Stimulated activated naive CD8-positive, alpha-beta T cell treated with anti-CD3 and anti-CD28 coated beads, Interleukin-15, amount 100 ng/mL, for 72 hours (primary cell): ENCODE measurements at regions not wholly inside any gene's neighbourhood (a gene's known extent, or its start where the extent isn't known, plus 50 kb on each side); places are given as distances from the start of the nearest gene placed in this dataset.
"Not testable (repeated sequence)": the region's sequence is repeated elsewhere in the genome, so short reads cannot be mapped to it uniquely, and the experiment has no call there.

ENCODE experiments used
- ATAC-seq: fragments of 150-1000 bp; cut with Tn5 transposase; 2 replicates; pipeline ENCODE4 v1.10.0; 2021; ENCODE audit warnings: mild to moderate bottlenecking, moderate library complexity
- DNase-seq, 2 donors: peaks; one replicate each; pipeline ENCODE4 v3.0.0; 2021 to 2022
- H3K27ac Mint-ChIP-seq, 2 donors: one replicate each; pipeline ENCODE4 v1.8.0; 2022; ENCODE audit warnings: mild to moderate bottlenecking in 2 of 2, mixed read lengths in 2 of 2, moderate library complexity in 2 of 2
- H3K27me3 Mint-ChIP-seq: one replicate; pipeline ENCODE4 v1.8.0; 2022; ENCODE audit warnings: mixed read lengths
- H3K4me1 Mint-ChIP-seq: one replicate; pipeline ENCODE4 v1.8.0; 2022; ENCODE audit warnings: mild to moderate bottlenecking, mixed read lengths
- H3K4me3 Mint-ChIP-seq, 2 donors: one replicate each; pipeline ENCODE4 v1.8.0; 2022; ENCODE audit warnings: mild to moderate bottlenecking in 2 of 2, mixed read lengths in 2 of 2, moderate library complexity in 1 of 2
- H3K9me3 Mint-ChIP-seq, 2 donors: one replicate each; pipeline ENCODE4 v1.8.0; 2022; ENCODE audit warnings: mixed read lengths in 2 of 2

DNA sequence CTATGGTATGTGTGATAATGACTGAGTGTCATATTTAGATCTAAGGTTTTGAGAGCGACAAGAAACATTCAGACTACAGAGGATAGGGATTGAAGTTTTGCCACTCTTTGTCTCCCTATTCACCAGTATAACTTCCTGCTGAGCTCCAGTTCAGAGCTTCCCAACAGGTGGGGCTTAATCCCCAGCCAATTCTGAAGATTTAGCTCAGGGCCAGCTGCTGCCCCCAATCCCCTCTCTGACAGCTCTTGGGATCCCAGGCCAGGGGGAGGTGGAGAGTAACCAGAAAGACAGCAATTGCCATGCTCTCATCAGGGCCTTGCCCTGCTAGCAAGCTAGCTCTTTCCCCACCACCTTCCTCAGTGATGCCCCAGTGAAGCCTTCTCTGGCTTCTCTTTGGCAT lies 57.8 kb downstream of the TRIL start:
- H3K27me3 Mint-ChIP-seq: peaks cover 23% of the 10 kb centered on the region
- no peak overlapping the region for H3K27ac Mint-ChIP-seq
- H3K9me3 Mint-ChIP-seq: no peaks in the 10 kb centered on the region
- no peak overlapping the region for H3K4me3 Mint-ChIP-seq
- ATAC-seq: no peak
- H3K4me1 Mint-ChIP-seq: no peaks in the 10 kb centered on the region
- no peak for DNase-seq

DNA sequence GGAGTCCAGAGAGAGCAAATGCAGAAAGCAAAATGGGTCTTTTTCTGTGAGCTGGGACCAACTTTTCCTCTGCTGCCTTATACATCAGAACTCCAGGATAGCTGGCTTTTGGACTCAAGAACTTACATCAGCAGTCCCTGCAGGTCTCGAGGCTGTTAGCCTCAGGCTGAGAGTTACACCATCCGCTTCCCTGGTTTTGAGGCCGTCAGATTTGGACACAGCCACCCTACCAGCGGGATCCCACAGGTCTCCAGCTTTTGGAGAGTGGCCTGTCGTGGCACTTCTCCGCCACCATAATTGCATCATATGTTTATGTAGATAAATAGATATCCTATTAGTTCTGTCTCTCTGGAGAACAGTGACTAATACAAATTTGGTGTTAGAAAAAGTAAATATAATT lies 64.2 kb downstream of the TRIL start:
- ATAC-seq (no peak), DNase-seq (no peak)
- Mint-ChIP-seq H3K27me3 (peaks cover 25% of the 10 kb centered on the region), H3K9me3 (no peaks in the 10 kb centered on the region), H3K27ac (no peak overlapping the region), H3K4me3 (no peak overlapping the region), H3K4me1 (no peaks in the 10 kb centered on the region)

DNA sequence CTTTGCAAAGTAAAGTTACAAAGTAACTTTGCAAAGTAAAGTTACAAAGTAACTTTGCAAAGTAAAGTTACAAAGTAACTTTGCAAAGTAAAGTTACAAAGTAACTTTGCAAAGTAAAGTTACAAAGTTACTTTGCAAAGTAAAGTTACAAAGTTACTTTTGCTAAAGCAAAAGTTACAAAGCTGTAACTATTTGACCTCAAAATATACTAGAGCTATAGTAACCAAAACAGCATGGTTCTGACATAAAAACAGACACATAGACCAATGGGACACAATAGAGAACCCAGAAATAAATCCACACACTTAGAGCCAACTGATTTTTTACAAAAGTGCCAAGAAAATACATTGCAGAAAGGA lies 66.3 kb downstream of the TRIL start:
- H3K9me3 Mint-ChIP-seq, H3K27ac Mint-ChIP-seq, ATAC-seq, DNase-seq, H3K4me1 Mint-ChIP-seq, H3K4me3 Mint-ChIP-seq: not testable (repeated sequence)
- H3K27me3 Mint-ChIP-seq: peaks cover 33% of the 10 kb centered on the region

DNA sequence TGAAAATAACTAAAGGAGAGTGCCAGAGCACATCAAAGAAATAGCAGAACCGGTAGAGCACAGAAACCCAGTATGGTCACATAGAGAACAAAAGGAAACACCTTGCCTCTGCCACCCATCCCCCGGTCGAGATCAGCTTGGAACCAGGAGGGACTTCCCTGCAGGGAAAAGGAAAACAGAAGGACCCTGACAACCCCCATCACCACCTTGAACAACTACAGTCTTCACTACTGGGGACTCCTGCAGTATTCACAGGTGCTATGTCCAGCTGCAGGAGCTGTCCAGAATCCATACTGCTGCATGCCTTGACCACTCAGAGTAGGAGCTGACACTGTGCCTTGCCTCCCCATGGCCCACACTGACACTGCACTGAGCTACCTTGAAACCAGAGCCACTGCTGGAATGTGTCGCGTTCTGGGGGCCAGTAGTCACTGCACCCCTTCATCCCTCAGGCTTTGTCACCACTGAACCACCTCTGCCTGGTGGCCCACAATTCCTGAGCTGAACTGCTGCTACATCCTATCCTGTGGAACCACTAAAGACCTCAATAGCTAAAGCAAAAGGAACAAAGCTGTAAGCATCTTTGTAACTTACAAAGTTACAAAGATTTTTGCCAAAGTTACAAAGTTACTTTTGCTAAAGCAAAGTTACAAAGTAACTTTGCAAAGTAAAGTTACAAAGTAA lies 66.8 kb downstream of the TRIL start:
- H3K9me3 Mint-ChIP-seq: no peaks in the 10 kb centered on the region
- no peak overlapping the region for H3K4me3 Mint-ChIP-seq
- H3K27ac Mint-ChIP-seq: no peak overlapping the region
- H3K4me1 Mint-ChIP-seq: no peaks in the 10 kb centered on the region
- DNase-seq (no peak), ATAC-seq (no peak)
- peaks cover 33% of the 10 kb centered on the region for H3K27me3 Mint-ChIP-seq

DNA sequence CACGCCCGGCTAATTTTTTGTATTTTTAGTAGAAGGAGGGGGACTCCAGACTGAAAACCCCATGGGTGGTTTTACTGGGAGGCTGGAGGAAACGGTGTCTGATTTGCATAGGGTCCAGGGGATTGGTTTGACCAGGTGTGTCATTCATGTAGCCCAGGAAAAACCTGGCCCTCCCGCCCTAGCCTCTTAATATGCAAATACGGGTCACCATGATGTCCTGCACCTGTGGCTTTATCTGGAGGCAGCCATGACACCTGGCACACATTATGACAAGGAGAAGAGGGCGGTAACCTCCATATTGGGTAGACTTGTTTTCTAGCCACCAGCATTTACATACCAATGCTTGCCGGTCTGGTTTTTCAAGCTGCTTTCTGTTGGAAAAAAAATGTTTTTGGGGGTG lies 68.0 kb downstream of the TRIL start:
- ATAC-seq: no peak
- H3K4me3 Mint-ChIP-seq: no peak overlapping the region

DNA sequence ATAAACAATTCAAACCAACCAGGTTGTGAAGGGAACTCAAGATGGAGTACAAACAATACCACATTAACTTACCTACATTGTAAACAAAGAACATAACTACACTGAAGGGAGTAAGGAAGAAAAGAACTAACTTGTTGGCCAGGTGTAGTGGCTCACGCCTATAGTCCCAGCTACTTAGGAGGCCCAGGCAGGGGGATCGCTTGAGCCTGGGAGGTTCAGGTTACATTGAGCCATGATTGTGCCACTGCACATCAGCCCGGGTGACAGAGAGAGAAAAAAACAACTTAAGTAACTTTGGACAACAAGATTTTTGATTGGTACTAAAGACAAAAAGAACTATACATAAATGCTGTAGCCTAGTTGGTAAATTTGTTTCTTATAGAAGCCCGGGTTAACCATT lies 68.8 kb downstream of the TRIL start:
- H3K4me3 Mint-ChIP-seq: no peak overlapping the region
- ATAC-seq (no peak), DNase-seq (no peak)
- no peak overlapping the region for H3K27ac Mint-ChIP-seq
- H3K27me3 Mint-ChIP-seq: peaks cover 26% of the 10 kb centered on the region
- H3K9me3 Mint-ChIP-seq: no peaks in the 10 kb centered on the region
- no peaks in the 10 kb centered on the region for H3K4me1 Mint-ChIP-seq

More for the DNA sequence above, 68.0 kb downstream of the TRIL start:
- Mint-ChIP-seq H3K27ac (no peak overlapping the region), H3K27me3 (peaks cover 26% of the 10 kb centered on the region), H3K9me3 (no peaks in the 10 kb centered on the region), H3K4me1 (no peaks in the 10 kb centered on the region)
- DNase-seq: no peak

DNA sequence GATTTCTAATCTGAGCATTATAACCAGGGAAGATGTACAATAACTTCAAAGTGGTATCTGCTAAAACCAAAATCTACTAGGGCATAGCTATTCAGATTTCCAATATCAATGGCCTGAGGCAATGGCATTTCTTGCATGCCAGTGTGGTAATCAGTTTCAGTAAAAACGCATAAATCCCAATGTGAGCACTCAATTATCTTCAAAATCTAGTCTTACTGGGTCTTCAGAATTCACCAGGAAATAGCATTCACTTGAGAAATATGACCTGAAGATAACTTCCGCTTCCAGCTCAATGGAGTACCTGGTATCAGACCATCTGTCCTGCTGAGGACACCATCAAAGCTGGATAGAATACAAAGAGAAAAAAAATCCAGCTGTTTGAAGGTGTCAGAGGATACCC lies 72.4 kb downstream of the TRIL start:
- no peak overlapping the region for H3K27ac Mint-ChIP-seq
- H3K4me3 Mint-ChIP-seq: no peak overlapping the region
- H3K27me3 Mint-ChIP-seq: peaks cover 19% of the 10 kb centered on the region
- no peaks in the 10 kb centered on the region for H3K9me3 Mint-ChIP-seq
- no peak for ATAC-seq
- no peaks in the 10 kb centered on the region for H3K4me1 Mint-ChIP-seq
- DNase-seq: no peak

DNA sequence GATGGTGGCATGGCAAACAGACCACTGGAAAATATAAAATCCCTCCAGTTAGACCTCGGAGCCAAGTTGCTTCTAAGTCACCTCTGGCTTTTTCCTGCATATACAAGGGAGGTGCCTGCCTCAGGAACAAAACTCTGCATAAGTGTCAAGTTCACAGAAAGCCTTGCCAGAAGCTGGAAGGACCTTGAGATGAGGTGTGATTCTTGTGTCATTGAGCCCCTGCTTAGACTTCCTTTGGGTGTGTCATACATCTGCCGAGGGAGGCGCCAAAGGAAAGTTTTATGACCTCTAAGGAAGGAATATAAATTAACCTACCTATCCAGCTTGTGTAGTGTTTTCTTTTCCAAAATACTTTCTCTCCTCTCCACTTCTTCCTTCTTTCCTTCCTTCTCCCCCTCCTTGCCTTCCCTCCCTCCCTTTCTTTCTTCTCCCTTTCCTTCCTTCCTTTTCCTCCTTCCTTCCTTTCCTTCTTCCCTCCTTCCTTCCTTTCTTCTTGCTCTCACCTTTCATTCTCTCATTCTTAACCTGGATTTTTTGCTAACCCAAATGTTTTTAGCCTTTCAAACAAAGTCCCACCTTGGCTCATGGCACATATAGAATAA lies 75.2 kb downstream of the TRIL start:
- ATAC-seq (no peak), DNase-seq (no peak)
- Mint-ChIP-seq H3K27me3 (peaks cover 17% of the 10 kb centered on the region), H3K4me3 (no peak overlapping the region), H3K9me3 (no peaks in the 10 kb centered on the region), H3K4me1 (no peaks in the 10 kb centered on the region), H3K27ac (no peak overlapping the region)

DNA sequence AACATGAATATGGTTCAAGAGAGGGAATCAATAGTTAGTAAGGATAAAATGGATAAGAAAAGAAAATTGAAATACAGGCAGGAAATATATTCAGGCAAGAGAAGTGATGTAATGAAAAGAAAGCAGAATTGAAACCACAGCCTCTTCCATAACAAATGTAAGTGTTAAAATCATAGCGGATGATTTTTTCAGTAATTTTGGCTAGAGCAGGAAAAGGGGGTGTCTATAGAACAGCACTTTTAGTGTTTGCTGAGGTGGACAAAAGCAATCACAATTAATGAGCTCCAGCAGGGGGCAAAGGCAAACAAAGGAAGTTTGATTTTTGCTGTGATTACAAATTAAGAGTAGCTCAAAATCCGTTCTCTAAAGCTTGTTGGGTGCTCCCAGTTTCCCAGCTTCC lies 79.0 kb downstream of the TRIL start:
- no peak for ATAC-seq
- H3K27me3 Mint-ChIP-seq: peaks cover 25% of the 10 kb centered on the region

DNA sequence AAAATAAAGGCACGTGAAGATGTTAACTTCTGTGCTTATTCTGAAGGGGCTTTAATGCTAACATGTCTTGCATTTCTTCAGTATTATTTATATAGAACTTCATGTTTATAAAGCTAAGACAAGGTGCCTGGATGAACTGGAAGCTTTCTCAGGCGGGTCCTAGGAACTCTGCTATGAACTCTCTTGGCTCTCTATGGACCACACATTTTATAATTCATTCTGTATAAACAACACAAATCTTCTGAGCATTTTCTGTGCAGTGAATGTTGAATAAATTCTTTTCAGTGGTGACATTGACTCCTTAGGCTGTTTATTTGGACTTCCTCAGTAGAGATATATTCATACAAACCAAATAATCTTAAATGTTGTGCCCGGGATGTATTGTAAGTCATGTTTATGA lies 79.6 kb downstream of the TRIL start:
- H3K9me3 Mint-ChIP-seq: no peaks in the 10 kb centered on the region
- H3K4me3 Mint-ChIP-seq: no peak overlapping the region
- peak overlapping the region; percentile 7 to 90 for H3K27ac Mint-ChIP-seq
- DNase-seq (no peak), ATAC-seq (no peak)
- no peaks in the 10 kb centered on the region for H3K4me1 Mint-ChIP-seq
- H3K27me3 Mint-ChIP-seq: peaks cover 23% of the 10 kb centered on the region

More for the DNA sequence above, 79.0 kb downstream of the TRIL start:
- Mint-ChIP-seq H3K4me1 (no peaks in the 10 kb centered on the region), H3K4me3 (no peak overlapping the region), H3K27ac (peak overlapping the region in 1 of 2 donors; percentile 90), H3K9me3 (no peaks in the 10 kb centered on the region)
- no peak for DNase-seq
